ENCODE measurements at regions not wholly inside any gene's neighbourhood (a gene's known extent, or its start where the extent isn't known, plus 50 kb on each side); places are given as distances from the start of the nearest gene placed in this dataset.

DNA sequence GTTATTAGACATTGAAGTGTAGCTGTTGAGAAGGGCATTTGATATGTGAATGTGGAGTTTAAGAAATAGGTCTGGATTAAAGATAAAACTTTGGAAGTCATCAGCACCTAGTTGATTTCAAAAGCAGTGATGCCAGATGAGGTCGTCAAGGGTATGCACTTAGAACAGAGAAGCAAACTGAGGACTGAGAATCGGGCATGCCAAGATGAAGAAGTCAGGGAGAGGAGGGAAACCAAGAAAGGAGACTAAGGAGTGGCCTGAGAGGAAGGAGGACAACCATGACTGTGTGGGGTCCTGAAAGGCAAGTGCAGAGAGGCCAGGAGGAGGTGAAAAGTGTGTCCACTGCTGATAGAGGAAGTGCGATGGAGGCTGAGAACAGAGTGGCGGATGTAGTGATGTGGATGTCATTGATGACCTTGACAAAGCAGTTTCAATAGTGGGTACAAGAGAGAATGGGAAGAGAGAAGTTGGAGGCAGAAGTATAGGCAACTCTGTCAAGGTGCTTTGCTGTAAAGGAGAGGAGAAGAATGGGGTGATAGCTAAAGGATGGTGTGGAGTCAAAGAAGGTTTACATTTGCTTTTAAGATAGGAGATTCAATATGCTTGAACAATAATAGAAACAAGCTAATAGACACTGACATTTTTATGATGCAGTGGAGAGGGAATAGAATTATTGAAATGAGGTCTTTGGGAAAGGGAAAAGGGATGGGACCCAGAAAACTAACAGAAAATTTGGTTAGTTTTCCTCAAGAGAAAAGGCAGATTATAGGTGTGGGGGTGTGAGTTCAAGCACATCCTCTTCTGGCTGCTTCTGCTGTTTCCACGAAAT lies 139.7 kb upstream of the TMEM170B start:
- Mint-ChIP-seq H3K4me3 (no peak overlapping the region), H3K27me3 (peaks cover 2% of the 10 kb centered on the region), H3K4me1 (peaks cover 3% of the 10 kb centered on the region), H3K27ac (no peak overlapping the region), H3K9me3 (peaks cover 4% of the 10 kb centered on the region), H3K36me3 (ENCODE audit: low read depth) (no peaks in the 10 kb centered on the region)
- DNase-seq (no peak), ATAC-seq (no peak)

- no peak overlapping the region for H3K27ac Mint-ChIP-seq
- H3K4me3 Mint-ChIP-seq, result no peak overlapping the region
- peaks cover 3% of the 10 kb centered on the region for H3K4me1 Mint-ChIP-seq
- peaks cover 2% of the 10 kb centered on the region for H3K27me3 Mint-ChIP-seq
- H3K9me3 Mint-ChIP-seq, result peaks cover 8% of the 10 kb centered on the region
- H3K36me3 Mint-ChIP-seq (ENCODE audit: low read depth), result no peaks in the 10 kb centered on the region
- ATAC-seq, result peak; percentile 78
- no peak for DNase-seq
Measured at GRCh38 chr6:11396860-11397259, 140.7 kb upstream of the TMEM170B start.

DNA sequence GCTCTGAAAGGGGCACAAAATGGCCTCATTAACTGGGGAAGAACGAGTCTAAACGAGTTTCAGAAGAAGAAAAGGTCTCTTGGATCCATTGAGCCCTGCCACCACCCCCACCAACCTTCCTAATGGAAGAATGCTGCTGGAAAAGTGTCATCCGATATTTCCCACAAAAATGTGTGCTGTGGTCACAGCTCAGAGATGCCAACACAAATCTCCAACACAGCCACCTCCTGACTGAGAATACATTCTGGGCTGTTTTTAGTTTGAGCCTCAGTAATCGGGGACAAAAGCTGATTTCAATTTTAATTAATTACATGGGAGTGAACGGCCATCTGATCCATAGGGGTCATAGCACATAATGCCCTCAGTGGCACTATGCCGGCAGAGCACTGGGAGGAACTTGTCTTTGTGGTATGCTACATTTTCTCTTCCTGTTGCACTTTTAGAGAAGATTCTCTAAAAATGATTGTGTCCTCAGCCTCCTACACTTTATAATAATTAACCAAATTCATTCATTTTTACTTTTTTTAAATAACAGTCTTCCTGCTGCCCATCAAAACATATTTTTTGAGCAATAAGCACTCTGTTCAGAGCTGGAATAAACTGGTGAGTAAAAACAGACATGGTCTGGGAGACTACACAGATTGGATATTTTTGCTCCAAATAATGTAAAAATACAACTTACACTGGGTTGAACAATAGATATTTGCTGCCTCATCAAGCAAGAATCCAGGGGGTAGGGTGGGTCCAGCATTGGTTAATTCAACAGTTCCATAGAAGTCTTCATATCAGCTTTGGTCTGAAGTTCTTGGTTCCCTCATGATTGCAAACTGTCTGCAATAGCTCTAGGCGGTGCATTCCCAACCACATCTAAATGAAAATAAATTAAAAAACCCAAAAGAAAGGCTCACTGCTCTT lies 143.6 kb upstream of the TMEM170B start:
- H3K4me3 Mint-ChIP-seq, result no peak overlapping the region
- H3K4me1 Mint-ChIP-seq, result peaks cover 3% of the 10 kb centered on the region
- no peaks in the 10 kb centered on the region for H3K36me3 Mint-ChIP-seq (ENCODE audit: low read depth)
- H3K27ac Mint-ChIP-seq, result no peak overlapping the region
- H3K27me3 Mint-ChIP-seq, result peaks cover 2% of the 10 kb centered on the region
- peaks cover 8% of the 10 kb centered on the region for H3K9me3 Mint-ChIP-seq
- ATAC-seq (no peak), DNase-seq (no peak)

DNA sequence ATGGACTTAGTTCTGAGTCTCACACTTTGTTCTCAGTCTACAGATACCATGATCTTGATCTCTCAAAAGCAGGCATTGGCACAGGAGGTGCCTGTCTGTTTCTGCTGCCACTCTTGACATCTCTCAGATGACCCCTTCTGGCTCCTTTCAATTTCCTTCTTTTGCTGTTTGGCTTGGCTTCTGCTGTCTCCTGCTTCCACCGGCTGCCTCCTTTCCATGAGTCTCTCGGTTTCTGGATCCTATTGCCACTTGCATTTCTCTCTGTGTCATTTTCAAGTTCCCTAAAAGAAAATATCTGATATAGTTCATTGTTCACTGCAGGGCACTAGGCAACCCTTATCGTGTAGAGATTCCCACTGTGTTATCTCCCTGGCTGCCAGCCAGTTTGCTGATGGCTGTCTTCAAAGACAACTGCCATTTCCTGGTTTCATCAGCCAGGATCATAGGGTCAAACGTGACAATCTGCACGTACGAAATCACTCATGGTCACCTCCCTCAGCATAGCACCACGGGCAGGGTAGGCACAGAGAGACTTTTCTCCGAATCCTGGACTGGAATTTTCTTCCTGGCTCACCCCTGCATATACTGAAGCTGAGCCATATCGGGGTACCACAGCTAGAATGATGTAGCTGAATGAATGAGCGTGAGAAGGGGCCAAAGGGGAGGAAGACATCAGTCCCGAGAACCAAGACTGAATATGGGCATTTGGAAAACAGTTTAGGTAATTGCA lies 144.6 kb upstream of the TMEM170B start:
- H3K4me3 Mint-ChIP-seq, result no peak overlapping the region
- peaks cover 3% of the 10 kb centered on the region for H3K4me1 Mint-ChIP-seq
- no peaks in the 10 kb centered on the region for H3K36me3 Mint-ChIP-seq (ENCODE audit: low read depth)
- H3K27me3 Mint-ChIP-seq, result peaks cover 2% of the 10 kb centered on the region
- H3K9me3 Mint-ChIP-seq, result peaks cover 8% of the 10 kb centered on the region
- H3K27ac Mint-ChIP-seq, result peak overlapping the region; percentile 29
- ATAC-seq (no peak), DNase-seq (no peak)

- ATAC-seq, result no peak
- no peak overlapping the region for H3K4me3 Mint-ChIP-seq
- H3K27ac Mint-ChIP-seq, result no peak overlapping the region
- peaks cover 2% of the 10 kb centered on the region for H3K27me3 Mint-ChIP-seq
- peaks cover 3% of the 10 kb centered on the region for H3K4me1 Mint-ChIP-seq
- H3K36me3 Mint-ChIP-seq (ENCODE audit: low read depth), result no peaks in the 10 kb centered on the region
- no peak for DNase-seq
- peaks cover 8% of the 10 kb centered on the region for H3K9me3 Mint-ChIP-seq
Measured at GRCh38 chr6:11391934-11392777, 145.4 kb upstream of the TMEM170B start.

GRCh38 chr6:11389977-11390376 lies 147.6 kb upstream of the TMEM170B start:
- peaks cover 4% of the 10 kb centered on the region for H3K9me3 Mint-ChIP-seq
- H3K27me3 Mint-ChIP-seq, result no peaks in the 10 kb centered on the region
- H3K36me3 Mint-ChIP-seq (ENCODE audit: low read depth), result no peaks in the 10 kb centered on the region
- peaks cover 11% of the 10 kb centered on the region for H3K4me1 Mint-ChIP-seq
- ATAC-seq (no peak), DNase-seq (no peak)
- H3K4me3 Mint-ChIP-seq, result no peak overlapping the region
- H3K27ac Mint-ChIP-seq, result no peak overlapping the region

DNA sequence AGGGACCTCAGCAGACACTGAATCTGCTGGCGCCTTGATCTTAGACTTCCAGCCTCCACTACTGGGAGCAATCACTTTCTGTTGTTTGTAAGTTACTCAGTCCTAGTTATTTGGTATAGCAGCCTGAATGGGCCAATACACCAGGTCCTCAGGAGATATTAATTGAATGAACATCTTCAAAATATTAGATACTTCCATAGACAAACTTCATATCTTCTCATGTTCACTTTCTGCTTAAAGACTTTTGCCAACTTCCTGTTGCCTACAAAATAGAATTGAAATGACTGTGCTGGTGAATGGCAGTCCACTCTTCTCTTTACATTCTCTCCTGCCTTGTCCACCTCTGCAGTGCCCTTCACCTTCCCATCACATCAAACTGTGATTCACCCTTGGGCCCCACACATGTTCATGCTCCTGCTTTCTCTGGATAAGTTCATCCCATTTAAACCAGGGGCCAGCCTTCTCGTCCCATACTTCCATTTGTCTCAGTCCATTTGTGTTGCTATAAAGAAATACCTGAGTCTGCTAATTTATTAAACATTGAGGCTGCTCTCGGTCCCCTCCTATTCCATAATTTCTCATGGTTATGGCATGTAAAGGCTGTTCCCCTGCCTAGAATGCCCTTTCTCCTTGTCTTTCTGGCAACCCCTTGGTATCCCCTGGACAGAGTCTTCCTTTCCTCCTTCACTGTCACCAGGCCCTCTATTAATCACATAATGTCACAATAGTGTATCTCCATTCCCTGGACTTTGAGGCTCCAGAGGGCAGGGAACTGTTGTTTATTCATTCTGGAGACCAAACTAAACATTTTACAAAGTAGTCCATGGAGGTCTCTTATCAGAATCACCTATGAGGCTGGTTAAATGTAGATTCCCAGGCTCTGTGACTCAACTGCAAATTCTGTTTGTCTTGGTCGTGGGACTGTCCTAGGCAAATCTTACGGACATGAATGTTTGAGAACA lies 148.3 kb upstream of the TMEM170B start:
- no peak for ATAC-seq
- Mint-ChIP-seq H3K9me3 (peaks cover 4% of the 10 kb centered on the region), H3K36me3 (ENCODE audit: low read depth) (no peaks in the 10 kb centered on the region), H3K4me1 (peaks cover 11% of the 10 kb centered on the region), H3K4me3 (no peak overlapping the region), H3K27ac (no peak overlapping the region), H3K27me3 (no peaks in the 10 kb centered on the region)
- DNase-seq, result no peak

- no peak overlapping the region for H3K27ac Mint-ChIP-seq
- ATAC-seq (peak; percentile 28), DNase-seq (no peak)
- H3K36me3 Mint-ChIP-seq (ENCODE audit: low read depth), result no peaks in the 10 kb centered on the region
- peaks cover 4% of the 10 kb centered on the region for H3K9me3 Mint-ChIP-seq
- no peak overlapping the region for H3K4me3 Mint-ChIP-seq
- no peaks in the 10 kb centered on the region for H3K27me3 Mint-ChIP-seq
- H3K4me1 Mint-ChIP-seq, result peaks cover 17% of the 10 kb centered on the region
Measured at GRCh38 chr6:11387707-11388430, 149.7 kb upstream of the TMEM170B start.

- H3K4me1 Mint-ChIP-seq, result peaks cover 28% of the 10 kb centered on the region
- H3K27ac Mint-ChIP-seq, result no peak overlapping the region
- ATAC-seq, result no peak
- no peak overlapping the region for H3K4me3 Mint-ChIP-seq
- no peaks in the 10 kb centered on the region for H3K27me3 Mint-ChIP-seq
- H3K9me3 Mint-ChIP-seq, result no peaks in the 10 kb centered on the region
- H3K36me3 Mint-ChIP-seq (ENCODE audit: low read depth), result no peaks in the 10 kb centered on the region
- no peak for DNase-seq
Measured at GRCh38 chr6:11386726-11387125, 150.8 kb upstream of the TMEM170B start.

- H3K27me3 Mint-ChIP-seq, result no peaks in the 10 kb centered on the region
- H3K36me3 Mint-ChIP-seq (ENCODE audit: low read depth), result no peaks in the 10 kb centered on the region
- H3K9me3 Mint-ChIP-seq, result no peaks in the 10 kb centered on the region
- H3K4me1 Mint-ChIP-seq, result peaks cover 32% of the 10 kb centered on the region
- ATAC-seq (no peak), DNase-seq (no peak)
- H3K4me3 Mint-ChIP-seq, result no peak overlapping the region
- no peak overlapping the region for H3K27ac Mint-ChIP-seq
Measured at GRCh38 chr6:11386323-11386722, 151.2 kb upstream of the TMEM170B start.

- no peaks in the 10 kb centered on the region for H3K9me3 Mint-ChIP-seq
- peaks cover 10% of the 10 kb centered on the region for H3K36me3 Mint-ChIP-seq (ENCODE audit: low read depth)
- no peak overlapping the region for H3K27ac Mint-ChIP-seq
- DNase-seq (no peak), ATAC-seq (no peak)
- no peak overlapping the region for H3K4me3 Mint-ChIP-seq
- H3K27me3 Mint-ChIP-seq, result no peaks in the 10 kb centered on the region
- peaks cover 47% of the 10 kb centered on the region for H3K4me1 Mint-ChIP-seq
Measured at GRCh38 chr6:11384531-11385309, 152.3 kb upstream of the NEDD9 start.

Data from activated naive CD8-positive, alpha-beta T cell treated with anti-CD3 and anti-CD28 coated beads, Interleukin-2, amount 50 U/mL, for 24 hours (primary cell).